Calu3 (cell line): ENCODE measurements at regions not wholly inside any gene's neighbourhood (a gene's known extent, or its start where the extent isn't known, plus 50 kb on each side); places are given as distances from the start of the nearest gene placed in this dataset.
"Not testable (repeated sequence)": the region's sequence is repeated elsewhere in the genome, so short reads cannot be mapped to it uniquely, and the experiment has no call there.

Experiments used
- BruUV-seq: library from RNA; stranded (reverse); fragments of 400-500 nt; replicated peaks from 2 replicates; lab custom pipeline; 2021; lab: Mats Ljungman, UMichigan
- CTCF ChIA-PET: fragments of 300-600 bp; sonication (Branson Sonifier 250); formaldehyde crosslinking; loops from one replicate; lab custom pipeline; 2022; ENCODE audit warnings: antibody characterized with exemption; lab: Charles Lee
- DNase-seq: peaks from one replicate; pipeline ENCODE4 v3.0.0; 2022
- H3K27ac Mint-ChIP-seq: one replicate; pipeline ENCODE4 v1.8.0; 2022; ENCODE audit warnings: mixed read lengths; ENCODE audit not compliant: unreplicated experiment
- H3K27me3 Mint-ChIP-seq: one replicate; pipeline ENCODE4 v1.8.0; 2022; ENCODE audit warnings: mixed read lengths; ENCODE audit not compliant: unreplicated experiment
- H3K36me3 Mint-ChIP-seq: one replicate; pipeline ENCODE4 v1.8.0; 2022; ENCODE audit warnings: mild to moderate bottlenecking, moderate library complexity, mixed read lengths; ENCODE audit not compliant: insufficient read depth, unreplicated experiment
- H3K4me1 Mint-ChIP-seq: one replicate; pipeline ENCODE4 v1.8.0; 2022; ENCODE audit warnings: mild to moderate bottlenecking, low read depth, mixed read lengths; ENCODE audit not compliant: unreplicated experiment
- H3K4me3 Mint-ChIP-seq: one replicate; pipeline ENCODE4 v1.8.0; 2022; ENCODE audit warnings: mild to moderate bottlenecking, low read depth, moderate library complexity, mixed read lengths; ENCODE audit not compliant: unreplicated experiment
- H3K9me3 Mint-ChIP-seq: one replicate; pipeline ENCODE4 v1.8.0; 2022; ENCODE audit warnings: low read depth, mixed read lengths; ENCODE audit not compliant: unreplicated experiment
- CTCF ChIP-seq: fragments of 200-600 bp; IDR thresholded peaks from one replicate; pipeline ENCODE4 v1.8.0; 2022; ENCODE audit warnings: antibody characterized with exemption; ENCODE audit not compliant: unreplicated experiment
- intact Hi-C: fragments of 100-400 bp; cut with micrococcal nuclease; formaldehyde crosslinking; loops from one replicate; pipeline ENCODE4 v1.10.0; 2022; ENCODE audit not compliant: unreplicated experiment

- no peak for TF ChIP-seq CTCF
- H3K4me1 Mint-ChIP-seq, result no peaks in the 10 kb centered on the region
- H3K9me3 Mint-ChIP-seq, result peaks cover 7% of the 10 kb centered on the region
- no peaks in the 10 kb centered on the region for H3K36me3 Mint-ChIP-seq
- intact Hi-C loops, result no loop called here
- BruUV-seq, result no TSS peak
- DNase-seq, result no peak
- CTCF ChIA-PET, result no interaction called here
- H3K4me3 Mint-ChIP-seq, result no peak overlapping the region
- no peaks in the 10 kb centered on the region for H3K27me3 Mint-ChIP-seq
- no peak overlapping the region for H3K27ac Mint-ChIP-seq
Observed at GRCh38 chr3:191915712-191916111, 454.7 kb downstream of the PYDC2 start.

- intact Hi-C loops, result no loop called here
- no peak for DNase-seq
- Mint-ChIP-seq H3K4me3 (no peak overlapping the region), H3K4me1 (no peaks in the 10 kb centered on the region), H3K27ac (no peak overlapping the region), H3K27me3 (no peaks in the 10 kb centered on the region), H3K9me3 (peaks cover 3% of the 10 kb centered on the region), H3K36me3 (no peaks in the 10 kb centered on the region)
- no peak for TF ChIP-seq CTCF
- no TSS peak for BruUV-seq
- CTCF ChIA-PET, result no interaction called here
Observed at GRCh38 chr3:191919491-191920026, 458.6 kb downstream of the PYDC2 start.

- no peaks in the 10 kb centered on the region for H3K36me3 Mint-ChIP-seq
- DNase-seq, result no peak
- CTCF ChIA-PET, result no interaction called here
Observed at GRCh38 chr3:191922570-191922969, 461.6 kb downstream of the PYDC2 start.

GRCh38 chr3:191927183-191927817, 466.3 kb downstream of the PYDC2 start:
- H3K36me3 Mint-ChIP-seq, H3K27me3 Mint-ChIP-seq, H3K4me3 Mint-ChIP-seq, BruUV-seq, H3K9me3 Mint-ChIP-seq, H3K27ac Mint-ChIP-seq, H3K4me1 Mint-ChIP-seq, intact Hi-C loops, DNase-seq, CTCF ChIA-PET: not testable (repeated sequence)

More at GRCh38 chr3:191922570-191922969, 461.6 kb downstream of the PYDC2 start:
- intact Hi-C loops, result no loop called here
- no TSS peak for BruUV-seq
- Mint-ChIP-seq H3K9me3 (no peaks in the 10 kb centered on the region), H3K4me3 (no peak overlapping the region), H3K27ac (no peak overlapping the region), H3K27me3 (no peaks in the 10 kb centered on the region), H3K4me1 (no peaks in the 10 kb centered on the region)
- no peak for TF ChIP-seq CTCF

- H3K9me3 Mint-ChIP-seq, H3K27ac Mint-ChIP-seq, BruUV-seq, H3K27me3 Mint-ChIP-seq, H3K4me3 Mint-ChIP-seq, CTCF ChIA-PET, intact Hi-C loops, H3K36me3 Mint-ChIP-seq, DNase-seq, H3K4me1 Mint-ChIP-seq: not testable (repeated sequence)
Observed at GRCh38 chr3:191927998-191928397, 467.0 kb downstream of the PYDC2 start.
